ENCODE measurements at regions not wholly inside any gene's neighbourhood (a gene's known extent, or its start where the extent isn't known, plus 50 kb on each side); places are given as distances from the start of the nearest gene placed in this dataset.

- TF ChIP-seq CTCF (IDR thresholded peaks at IDR 0.05; ENCODE audit: low read depth, low read length), result no peak
- DNase-seq (ENCODE audit: extremely low read depth, low read depth), result no peak
Measured at GRCh38 chr10:27392606-27393005, 111.5 kb upstream of the RAB18 start.

- DNase-seq (ENCODE audit: extremely low read depth, low read depth), result no peak
Measured at GRCh38 chr10:27391916-27392315, 112.2 kb upstream of the RAB18 start.

GRCh38 chr10:27391325-27391724 lies 112.8 kb upstream of the RAB18 start:
- DNase-seq (ENCODE audit: extremely low read depth, low read depth), result no peak

More at GRCh38 chr10:27391916-27392315, 112.2 kb upstream of the RAB18 start:
- no peak for TF ChIP-seq CTCF (IDR thresholded peaks at IDR 0.05; ENCODE audit: low read depth, low read length)

GRCh38 chr10:27390681-27391080 lies 113.4 kb upstream of the RAB18 start:
- no peak for TF ChIP-seq CTCF (IDR thresholded peaks at IDR 0.05; ENCODE audit: low read depth, low read length)

More at GRCh38 chr10:27391325-27391724, 112.8 kb upstream of the RAB18 start:
- no peak for TF ChIP-seq CTCF (IDR thresholded peaks at IDR 0.05; ENCODE audit: low read depth, low read length)

GRCh38 chr10:27388761-27389399 lies 115.2 kb upstream of the RAB18 start:
- DNase-seq (ENCODE audit: extremely low read depth, low read depth), result no peak
- TF ChIP-seq CTCF (IDR thresholded peaks at IDR 0.05; ENCODE audit: low read depth, low read length), result no peak

More at GRCh38 chr10:27390681-27391080, 113.4 kb upstream of the RAB18 start:
- DNase-seq (ENCODE audit: extremely low read depth, low read depth), result no peak

GRCh38 chr10:27383595-27384542 lies 120.2 kb upstream of the RAB18 start:
- no peak for DNase-seq (ENCODE audit: extremely low read depth, low read depth)

More at GRCh38 chr10:27383595-27384542, 120.2 kb upstream of the RAB18 start:
- TF ChIP-seq CTCF (IDR thresholded peaks at IDR 0.05; ENCODE audit: low read depth, low read length), result no peak

Measured in AG09319 (cell line).